ENCODE measurements at regions not wholly inside any gene's neighbourhood (a gene's known extent, or its start where the extent isn't known, plus 50 kb on each side); places are given as distances from the start of the nearest gene placed in this dataset.

DNA sequence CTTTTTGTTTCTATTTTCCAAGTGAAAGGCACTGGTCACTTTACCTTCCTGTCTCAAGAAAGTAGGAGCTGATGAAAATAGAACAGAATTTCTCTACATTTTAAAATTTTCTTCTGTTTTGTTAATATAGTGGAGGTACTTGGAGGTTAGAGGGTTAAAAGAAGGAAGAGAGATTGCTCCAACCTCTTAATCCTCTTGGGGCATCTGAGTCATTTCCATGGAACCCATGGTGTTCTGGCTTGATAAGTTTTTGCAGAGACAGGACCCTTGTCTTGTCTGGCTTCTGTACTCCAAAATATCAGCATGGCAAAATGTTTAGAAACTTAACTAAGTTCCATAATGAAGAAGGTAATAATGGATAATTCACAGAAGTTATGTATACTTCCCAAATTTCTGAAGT, 727.2 kb downstream of the C4orf33 start:
- CTCF ChIA-PET = no interaction called here
- Mint-ChIP-seq H3K27me3 (no peaks in the 10 kb centered on the region), H3K27ac (no peak overlapping the region), H3K36me3 (ENCODE audit: low read depth) (no peaks in the 10 kb centered on the region), H3K4me3 (no peak overlapping the region), H3K4me1 (ENCODE audit: low read depth) (no peaks in the 10 kb centered on the region), H3K9me3 (no peaks in the 10 kb centered on the region)
- Histone ChIP-seq H3K4me1 (ENCODE audit: insufficient read depth, low read length) (no peaks in the 10 kb centered on the region), H3K4me3 (ENCODE audit: low read length) (no peak overlapping the region), H3K27ac (ENCODE audit: low read depth in 1 of 2, low read length in 2 of 2) (no peak overlapping the region), H3K36me3 (ENCODE audit: insufficient read depth, low read length) (no peaks in the 10 kb centered on the region), H3K27me3 (ENCODE audit: control insufficient read depth in 1 of 2, insufficient read depth in 2 of 2, low read length in 2 of 2) (no peaks in the 10 kb centered on the region), H3K9me3 (ENCODE audit: control insufficient read depth in 1 of 2, insufficient read depth in 1 of 2, low read length in 2 of 2) (peaks cover 0 to 4% of the 10 kb centered on the region in 2 experiments)
- ATAC-seq (ENCODE audit: poor library complexity) (no peak), DNase-seq (no peak)
- POLR2A ChIA-PET = no interaction called here
- intact Hi-C loops (cut with DNase I, micrococcal nuclease) = no loop called here
- TF ChIP-seq, protein P1, sequence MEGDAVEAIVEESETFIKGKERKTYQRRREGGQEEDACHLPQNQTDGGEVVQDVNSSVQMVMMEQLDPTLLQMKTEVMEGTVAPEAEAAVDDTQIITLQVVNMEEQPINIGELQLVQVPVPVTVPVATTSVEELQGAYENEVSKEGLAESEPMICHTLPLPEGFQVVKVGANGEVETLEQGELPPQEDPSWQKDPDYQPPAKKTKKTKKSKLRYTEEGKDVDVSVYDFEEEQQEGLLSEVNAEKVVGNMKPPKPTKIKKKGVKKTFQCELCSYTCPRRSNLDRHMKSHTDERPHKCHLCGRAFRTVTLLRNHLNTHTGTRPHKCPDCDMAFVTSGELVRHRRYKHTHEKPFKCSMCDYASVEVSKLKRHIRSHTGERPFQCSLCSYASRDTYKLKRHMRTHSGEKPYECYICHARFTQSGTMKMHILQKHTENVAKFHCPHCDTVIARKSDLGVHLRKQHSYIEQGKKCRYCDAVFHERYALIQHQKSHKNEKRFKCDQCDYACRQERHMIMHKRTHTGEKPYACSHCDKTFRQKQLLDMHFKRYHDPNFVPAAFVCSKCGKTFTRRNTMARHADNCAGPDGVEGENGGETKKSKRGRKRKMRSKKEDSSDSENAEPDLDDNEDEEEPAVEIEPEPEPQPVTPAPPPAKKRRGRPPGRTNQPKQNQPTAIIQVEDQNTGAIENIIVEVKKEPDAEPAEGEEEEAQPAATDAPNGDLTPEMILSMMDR (IDR thresholded peaks at IDR 0.05) = no peak

DNA sequence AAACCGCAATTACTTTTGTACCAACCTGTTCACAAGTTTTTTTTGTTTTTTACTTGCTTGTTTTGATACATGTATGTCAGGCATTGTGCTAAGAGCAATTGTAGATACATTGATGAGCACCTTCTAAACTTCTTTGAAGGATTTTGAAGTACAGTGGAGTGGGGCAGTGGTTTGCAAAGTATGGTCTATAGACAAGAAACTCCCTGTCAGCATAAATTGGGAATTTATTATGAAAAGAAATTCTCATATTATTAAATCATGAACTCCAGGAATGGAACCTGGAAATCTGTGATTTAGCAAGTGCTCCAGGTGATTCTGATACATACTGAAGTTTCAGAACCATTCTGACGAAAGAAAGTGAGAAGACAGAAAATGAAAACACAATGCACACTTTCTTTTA, 733.4 kb downstream of the C4orf33 start:
- H3K27ac Mint-ChIP-seq = no peak overlapping the region

DNA sequence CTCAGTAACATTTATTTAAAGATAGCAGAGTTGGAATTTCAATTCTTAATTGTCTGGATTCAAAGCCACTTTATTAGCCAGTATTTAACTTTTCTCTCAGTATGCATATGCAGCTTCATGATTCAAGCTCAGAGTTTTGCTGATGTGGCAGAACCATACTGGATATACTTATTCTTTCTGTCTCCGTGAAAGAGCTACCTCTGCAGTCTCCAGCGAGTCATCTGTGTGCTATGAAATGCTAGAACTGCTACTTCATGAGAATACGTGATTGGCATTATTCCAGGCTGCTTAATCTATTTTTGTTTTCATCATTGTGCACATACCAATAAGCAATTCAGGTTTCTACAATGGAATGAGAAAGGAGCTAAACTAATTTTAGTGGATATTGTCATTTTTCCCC, 743.7 kb downstream of the C4orf33 start:
- H3K4me1 ChIP-seq (ENCODE audit: insufficient read depth, low read length) = no peaks in the 10 kb centered on the region
- H3K4me3 ChIP-seq (ENCODE audit: low read length) = no peak overlapping the region
- no peak overlapping the region for H3K27ac ChIP-seq (ENCODE audit: low read depth in 1 of 2, low read length in 2 of 2)
- POLR2A ChIA-PET = no interaction called here
- Mint-ChIP-seq H3K36me3 (ENCODE audit: low read depth) (no peaks in the 10 kb centered on the region), H3K4me3 (no peak overlapping the region), H3K27ac (no peak overlapping the region), H3K4me1 (ENCODE audit: low read depth) (no peaks in the 10 kb centered on the region), H3K9me3 (peaks cover 4% of the 10 kb centered on the region), H3K27me3 (no peaks in the 10 kb centered on the region)
- H3K9me3 ChIP-seq (ENCODE audit: control insufficient read depth in 1 of 2, insufficient read depth in 1 of 2, low read length in 2 of 2) = no peaks in the 10 kb centered on the region
- no peaks in the 10 kb centered on the region for H3K36me3 ChIP-seq (ENCODE audit: insufficient read depth, low read length)
- no peaks in the 10 kb centered on the region for H3K27me3 ChIP-seq (ENCODE audit: control insufficient read depth in 1 of 2, insufficient read depth in 2 of 2, low read length in 2 of 2)
- TF ChIP-seq, protein P1 (IDR thresholded peaks at IDR 0.05) = no peak
- intact Hi-C loops (cut with DNase I, micrococcal nuclease) = no loop called here
- DNase-seq = no peak
- CTCF ChIA-PET = no interaction called here
- ATAC-seq (ENCODE audit: poor library complexity) = no peak

More for the DNA sequence above, 733.4 kb downstream of the C4orf33 start:
- no peak for DNase-seq
- Histone ChIP-seq H3K36me3 (ENCODE audit: insufficient read depth, low read length) (no peaks in the 10 kb centered on the region), H3K9me3 (ENCODE audit: control insufficient read depth in 1 of 2, insufficient read depth in 1 of 2, low read length in 2 of 2) (no peaks in the 10 kb centered on the region), H3K4me1 (ENCODE audit: insufficient read depth, low read length) (no peaks in the 10 kb centered on the region), H3K27ac (ENCODE audit: low read depth in 1 of 2, low read length in 2 of 2) (no peak overlapping the region), H3K27me3 (ENCODE audit: control insufficient read depth in 1 of 2, insufficient read depth in 2 of 2, low read length in 2 of 2) (no peaks in the 10 kb centered on the region), H3K4me3 (ENCODE audit: low read length) (no peak overlapping the region)
- Mint-ChIP-seq H3K4me1 (ENCODE audit: low read depth) (no peaks in the 10 kb centered on the region), H3K4me3 (no peak overlapping the region), H3K9me3 (no peaks in the 10 kb centered on the region), H3K27me3 (no peaks in the 10 kb centered on the region), H3K36me3 (ENCODE audit: low read depth) (no peaks in the 10 kb centered on the region)
- TF ChIP-seq, protein P1 (IDR thresholded peaks at IDR 0.05) = no peak
- ChIA-PET CTCF (no interaction called here), POLR2A (no interaction called here)
- no peak for ATAC-seq (ENCODE audit: poor library complexity)
- intact Hi-C loops (cut with DNase I, micrococcal nuclease) = no loop called here

All from CD4-positive, alpha-beta T cell (primary cell).